ENCODE measurements at regions not wholly inside any gene's neighbourhood (a gene's known extent, or its start where the extent isn't known, plus 50 kb on each side); places are given as distances from the start of the nearest gene placed in this dataset.
"Not testable (repeated sequence)": the region's sequence is repeated elsewhere in the genome, so short reads cannot be mapped to it uniquely, and the experiment has no call there.

DNA sequence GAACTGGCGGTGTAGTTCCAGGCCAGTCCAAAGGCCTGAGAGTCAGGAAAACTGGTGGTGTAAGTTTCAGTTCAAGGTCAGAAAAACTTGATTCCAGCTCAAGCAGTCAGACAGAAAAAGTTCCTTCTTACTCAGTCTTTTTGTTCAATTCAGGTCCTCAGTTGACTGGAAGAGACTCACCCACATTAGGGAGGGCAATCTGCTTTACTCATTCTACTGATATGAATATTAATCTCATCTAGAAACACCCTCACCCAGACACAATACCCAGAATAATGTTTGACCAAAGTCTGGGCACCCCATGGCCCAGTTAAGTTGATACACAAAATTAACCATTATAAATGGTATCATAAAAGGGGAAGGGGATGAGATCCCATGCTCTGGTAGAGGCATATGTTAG, 50.1 kb upstream of the LTA4H start:
- TF ChIP-seq, protein P1, sequence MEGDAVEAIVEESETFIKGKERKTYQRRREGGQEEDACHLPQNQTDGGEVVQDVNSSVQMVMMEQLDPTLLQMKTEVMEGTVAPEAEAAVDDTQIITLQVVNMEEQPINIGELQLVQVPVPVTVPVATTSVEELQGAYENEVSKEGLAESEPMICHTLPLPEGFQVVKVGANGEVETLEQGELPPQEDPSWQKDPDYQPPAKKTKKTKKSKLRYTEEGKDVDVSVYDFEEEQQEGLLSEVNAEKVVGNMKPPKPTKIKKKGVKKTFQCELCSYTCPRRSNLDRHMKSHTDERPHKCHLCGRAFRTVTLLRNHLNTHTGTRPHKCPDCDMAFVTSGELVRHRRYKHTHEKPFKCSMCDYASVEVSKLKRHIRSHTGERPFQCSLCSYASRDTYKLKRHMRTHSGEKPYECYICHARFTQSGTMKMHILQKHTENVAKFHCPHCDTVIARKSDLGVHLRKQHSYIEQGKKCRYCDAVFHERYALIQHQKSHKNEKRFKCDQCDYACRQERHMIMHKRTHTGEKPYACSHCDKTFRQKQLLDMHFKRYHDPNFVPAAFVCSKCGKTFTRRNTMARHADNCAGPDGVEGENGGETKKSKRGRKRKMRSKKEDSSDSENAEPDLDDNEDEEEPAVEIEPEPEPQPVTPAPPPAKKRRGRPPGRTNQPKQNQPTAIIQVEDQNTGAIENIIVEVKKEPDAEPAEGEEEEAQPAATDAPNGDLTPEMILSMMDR (IDR thresholded peaks at IDR 0.05; ENCODE audit: low read depth, low read length, missing control alignments) = no peak
- H3K4me3 ChIP-seq (ENCODE audit: low read depth, low read length) = no peak overlapping the region
- DNase-seq (ENCODE audit: low read depth) = no peak
- in situ Hi-C loops (cut with HindIII; ENCODE audit: low sequenced_read_pairs) = no loop called here

DNA sequence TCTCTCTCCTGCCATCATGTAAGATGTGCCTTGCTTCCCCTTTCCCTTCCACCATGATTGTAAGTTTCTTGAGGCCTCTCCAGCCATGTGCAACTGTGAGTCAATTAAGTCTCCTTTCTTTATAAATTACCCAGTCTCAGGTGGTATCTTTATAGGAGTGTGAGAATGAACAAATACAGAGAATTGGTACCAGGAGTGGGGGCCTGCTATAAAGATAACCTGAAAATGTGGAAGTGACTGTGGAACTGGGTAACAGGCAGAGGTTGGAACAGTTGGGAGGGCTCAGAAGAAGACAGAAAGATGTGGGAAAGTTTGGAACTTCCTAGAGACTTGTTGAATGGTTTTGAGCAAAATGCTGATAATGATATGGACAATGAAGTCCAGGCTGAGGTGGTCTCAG, 50.8 kb upstream of the LTA4H start:
- in situ Hi-C loops (cut with HindIII; ENCODE audit: low sequenced_read_pairs); DNase-seq (ENCODE audit: low read depth); H3K4me3 ChIP-seq (ENCODE audit: low read depth, low read length): not testable (repeated sequence)

DNA sequence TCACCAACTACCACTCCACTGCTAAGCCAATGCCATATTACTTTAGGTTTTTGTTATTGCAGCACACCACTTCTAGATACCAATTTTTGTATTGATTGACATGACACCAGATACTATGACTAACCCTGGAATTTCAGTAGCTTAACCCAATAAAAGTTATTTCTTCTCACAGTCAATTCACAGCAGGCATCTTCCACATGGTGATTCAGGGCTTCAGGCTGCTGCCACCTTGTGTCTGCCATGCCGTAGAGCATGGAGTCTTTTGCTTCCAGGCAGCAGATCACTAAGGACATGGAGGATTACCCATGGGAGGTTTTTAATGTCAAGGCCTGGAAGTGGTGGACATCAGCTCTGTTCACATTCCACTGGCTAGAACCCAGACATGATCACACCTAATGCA, 56.4 kb upstream of the LTA4H start:
- TF ChIP-seq, protein P1 (IDR thresholded peaks at IDR 0.05; ENCODE audit: low read depth, low read length, missing control alignments) = no peak
- H3K4me3 ChIP-seq (ENCODE audit: low read depth, low read length) = no peak overlapping the region
- in situ Hi-C loops (cut with HindIII; ENCODE audit: low sequenced_read_pairs) = no loop called here
- DNase-seq (ENCODE audit: low read depth) = no peak

DNA sequence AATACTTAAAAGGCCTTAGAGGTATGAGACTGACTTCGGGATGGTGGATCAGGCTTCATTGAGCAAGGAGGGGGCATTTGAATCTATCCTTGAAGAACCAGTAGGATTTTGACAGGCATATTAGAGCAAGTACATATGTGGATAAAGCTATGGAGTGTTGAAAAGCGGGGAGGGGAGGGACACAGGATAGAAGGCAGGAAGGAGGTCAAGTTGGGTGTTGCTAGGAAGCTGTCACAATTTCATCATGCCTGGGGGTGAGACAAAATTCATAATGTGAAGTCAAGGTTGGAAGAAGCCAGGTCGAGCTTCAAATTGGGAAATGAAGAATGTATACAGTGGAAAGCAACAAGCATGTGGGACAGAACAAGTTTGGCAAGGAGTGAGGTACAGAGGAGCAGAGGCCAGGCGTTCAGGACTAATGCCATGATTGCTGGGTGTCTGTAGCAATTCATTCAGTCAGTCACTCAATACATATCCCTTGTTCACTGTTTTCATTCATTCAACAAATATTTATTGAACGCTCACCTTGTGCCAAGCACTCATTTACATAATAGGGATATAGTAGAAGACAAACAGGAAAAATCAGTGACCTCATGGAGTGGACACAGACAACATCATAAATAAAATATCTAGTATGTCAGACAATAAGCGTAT, 58.3 kb upstream of the LTA4H start:
- in situ Hi-C loops (cut with HindIII; ENCODE audit: low sequenced_read_pairs) = no loop called here
- TF ChIP-seq, protein P1 (IDR thresholded peaks at IDR 0.05; ENCODE audit: low read depth, low read length, missing control alignments) = no peak
- no peak overlapping the region for H3K4me3 ChIP-seq (ENCODE audit: low read depth, low read length)
- DNase-seq (ENCODE audit: low read depth) = no peak

DNA sequence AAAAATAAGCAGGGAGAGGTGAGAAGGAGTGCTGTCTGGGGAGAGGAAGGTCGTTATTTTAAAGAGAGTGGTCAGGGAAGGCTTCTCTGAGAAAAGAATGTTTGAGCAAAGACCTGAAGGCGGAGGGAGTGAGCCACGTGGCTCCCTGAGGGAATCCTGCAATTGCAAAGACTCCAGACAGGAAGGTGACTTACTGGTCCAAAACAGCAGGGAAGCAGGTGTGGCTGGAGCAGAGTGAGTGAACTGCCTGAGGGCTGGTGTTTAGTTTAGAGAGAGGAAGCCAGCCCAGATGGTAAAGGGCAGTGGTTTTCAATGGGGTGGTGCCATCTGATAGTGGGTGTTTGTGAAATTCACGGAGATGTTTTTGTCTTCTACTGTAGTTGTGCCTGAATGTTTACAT, 58.8 kb upstream of the LTA4H start:
- DNase-seq (ENCODE audit: low read depth) = no peak
- no peak overlapping the region for H3K4me3 ChIP-seq (ENCODE audit: low read depth, low read length)
- in situ Hi-C loops (cut with HindIII; ENCODE audit: low sequenced_read_pairs) = no loop called here
- TF ChIP-seq, protein P1 (IDR thresholded peaks at IDR 0.05; ENCODE audit: low read depth, low read length, missing control alignments) = no peak

DNA sequence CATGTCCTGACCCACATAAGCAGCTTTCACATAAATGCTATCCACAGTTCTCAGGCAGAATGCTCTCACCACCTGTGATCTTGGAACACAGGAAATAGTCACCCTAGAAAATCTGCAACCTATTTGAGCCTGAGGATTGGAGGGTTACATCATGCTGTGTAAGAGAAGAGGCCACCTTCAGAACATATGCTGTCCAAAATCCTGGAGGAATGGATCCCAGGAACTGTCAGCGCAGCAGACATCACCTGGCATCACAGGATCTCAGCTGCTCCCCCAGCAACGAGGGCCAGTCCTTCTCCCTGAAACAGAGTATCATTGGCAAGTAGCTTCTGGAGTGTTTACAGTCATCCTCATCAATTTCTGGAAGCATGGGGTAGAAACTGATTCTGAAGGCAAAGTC, 63.2 kb upstream of the LTA4H start:
- no peak for DNase-seq (ENCODE audit: low read depth)
- no peak overlapping the region for H3K4me3 ChIP-seq (ENCODE audit: low read depth, low read length)
- TF ChIP-seq, protein P1 (IDR thresholded peaks at IDR 0.05; ENCODE audit: low read depth, low read length, missing control alignments) = no peak
- in situ Hi-C loops (cut with HindIII; ENCODE audit: low sequenced_read_pairs) = no loop called here

DNA sequence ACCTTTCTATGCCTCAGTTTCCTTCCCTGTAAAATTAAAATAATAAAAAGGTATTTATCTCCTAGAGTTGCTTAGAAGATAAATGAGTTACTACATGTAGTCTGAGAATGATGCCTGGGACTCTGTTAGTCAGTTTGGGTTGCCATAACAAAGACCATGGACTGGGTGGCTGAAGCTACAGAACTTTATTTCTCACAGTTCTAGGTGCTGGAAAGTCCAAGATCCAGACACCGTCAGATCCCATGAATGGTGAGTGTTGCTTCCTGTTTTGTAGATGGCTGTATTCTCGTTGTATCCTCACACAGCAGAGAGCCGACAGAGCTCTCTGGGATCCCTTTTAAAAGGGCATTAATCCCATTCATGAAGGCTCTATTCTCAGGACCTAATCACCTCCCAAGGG, 64.0 kb upstream of the LTA4H start:
- DNase-seq (ENCODE audit: low read depth) = no peak
- no peak overlapping the region for H3K4me3 ChIP-seq (ENCODE audit: low read depth, low read length)
- TF ChIP-seq, protein P1 (IDR thresholded peaks at IDR 0.05; ENCODE audit: low read depth, low read length, missing control alignments) = no peak
- in situ Hi-C loops (cut with HindIII; ENCODE audit: low sequenced_read_pairs) = no loop called here
